Activated CD4-positive, alpha-beta memory T cell treated with anti-CD3 and anti-CD28 coated beads for 36 hours (primary cell): ENCODE measurements at regions not wholly inside any gene's neighbourhood (a gene's known extent, or its start where the extent isn't known, plus 50 kb on each side); places are given as distances from the start of the nearest gene placed in this dataset.

ENCODE experiments used
- CTCF ChIA-PET: fragments of 350-600 bp; sonication (Branson Sonifier 250); formaldehyde crosslinking; loops from one replicate; lab custom pipeline; 2021; ENCODE audit warnings: antibody characterized with exemption, inconsistent platforms; lab: Charles Lee
- POLR2A ChIA-PET: fragments of 350-600 bp; sonication (Branson Sonifier 250); formaldehyde crosslinking; loops from one replicate; lab custom pipeline; 2021; ENCODE audit warnings: antibody characterized with exemption; lab: Charles Lee
- DNase-seq: peaks from one replicate; pipeline ENCODE4 v3.0.0-alpha.2; 2020
- H3K27ac Mint-ChIP-seq: one replicate; pipeline ENCODE4 v1.8.0; 2021; ENCODE audit warnings: mixed read lengths
- H3K27me3 Mint-ChIP-seq: one replicate; pipeline ENCODE4 v1.8.0; 2021; ENCODE audit warnings: mixed read lengths
- H3K36me3 Mint-ChIP-seq: one replicate; pipeline ENCODE4 v1.8.0; 2021; ENCODE audit warnings: mixed read lengths
- H3K4me1 Mint-ChIP-seq: one replicate; pipeline ENCODE4 v1.8.0; 2021; ENCODE audit warnings: low read depth, mixed read lengths
- H3K4me3 Mint-ChIP-seq: one replicate; pipeline ENCODE4 v1.8.0; 2021; ENCODE audit warnings: mild to moderate bottlenecking, mixed read lengths
- H3K9me3 Mint-ChIP-seq: one replicate; pipeline ENCODE4 v1.8.0; 2021; ENCODE audit warnings: mixed read lengths
- intact Hi-C: fragments of 100-400 bp; cut with micrococcal nuclease; formaldehyde crosslinking; loops from one replicate; pipeline ENCODE4 v1.15.1; 2023

DNA sequence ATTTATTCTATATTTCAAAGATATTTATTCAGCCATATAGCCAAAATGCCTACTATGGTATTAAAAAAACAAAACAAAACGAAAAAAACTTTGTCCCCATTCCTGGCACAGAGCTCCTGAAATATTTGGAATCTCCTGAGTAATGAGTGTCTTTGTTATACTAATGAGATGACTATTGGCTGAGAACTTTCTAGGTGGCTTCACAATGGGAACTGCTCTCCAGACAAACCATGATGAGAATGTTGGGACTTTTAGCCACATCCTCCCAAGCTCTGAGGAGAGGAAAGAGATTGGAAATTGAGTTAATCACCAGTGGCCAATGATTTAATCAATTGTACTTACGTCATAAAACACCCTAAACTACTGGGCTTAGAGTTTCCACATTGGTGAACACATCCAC, 631.8 kb upstream of the SETBP1 start:
- peaks cover 5% of the 10 kb centered on the region for H3K9me3 Mint-ChIP-seq
- no peak for DNase-seq
- H3K36me3 Mint-ChIP-seq: no peaks in the 10 kb centered on the region
- no peak overlapping the region for H3K27ac Mint-ChIP-seq
- no peaks in the 10 kb centered on the region for H3K27me3 Mint-ChIP-seq
- no peaks in the 10 kb centered on the region for H3K4me1 Mint-ChIP-seq
- ChIA-PET POLR2A (no interaction called here), CTCF (no interaction called here)
- intact Hi-C loops: no loop called here
- no peak overlapping the region for H3K4me3 Mint-ChIP-seq

GRCh38 chr18:44051026-44051425, 629.7 kb upstream of the SETBP1 start:
- no peak overlapping the region for H3K27ac Mint-ChIP-seq
- H3K36me3 Mint-ChIP-seq: no peaks in the 10 kb centered on the region
- no peak for DNase-seq
- H3K4me3 Mint-ChIP-seq: no peak overlapping the region
- H3K9me3 Mint-ChIP-seq: peaks cover 5% of the 10 kb centered on the region
- POLR2A ChIA-PET: no interaction called here
- no peaks in the 10 kb centered on the region for H3K4me1 Mint-ChIP-seq
- H3K27me3 Mint-ChIP-seq: no peaks in the 10 kb centered on the region
- CTCF ChIA-PET: no interaction called here
- intact Hi-C loops: no loop called here

- no peak overlapping the region for H3K27ac Mint-ChIP-seq
- no peaks in the 10 kb centered on the region for H3K9me3 Mint-ChIP-seq
- DNase-seq: no peak
- ChIA-PET POLR2A (no interaction called here), CTCF (no interaction called here)
- no peak overlapping the region for H3K4me3 Mint-ChIP-seq
- no peaks in the 10 kb centered on the region for H3K4me1 Mint-ChIP-seq
- intact Hi-C loops: no loop called here
- no peaks in the 10 kb centered on the region for H3K27me3 Mint-ChIP-seq
- H3K36me3 Mint-ChIP-seq: no peaks in the 10 kb centered on the region
These were observed 626.2 kb upstream of the SETBP1 start for GRCh38 chr18:44054514-44054913.

DNA sequence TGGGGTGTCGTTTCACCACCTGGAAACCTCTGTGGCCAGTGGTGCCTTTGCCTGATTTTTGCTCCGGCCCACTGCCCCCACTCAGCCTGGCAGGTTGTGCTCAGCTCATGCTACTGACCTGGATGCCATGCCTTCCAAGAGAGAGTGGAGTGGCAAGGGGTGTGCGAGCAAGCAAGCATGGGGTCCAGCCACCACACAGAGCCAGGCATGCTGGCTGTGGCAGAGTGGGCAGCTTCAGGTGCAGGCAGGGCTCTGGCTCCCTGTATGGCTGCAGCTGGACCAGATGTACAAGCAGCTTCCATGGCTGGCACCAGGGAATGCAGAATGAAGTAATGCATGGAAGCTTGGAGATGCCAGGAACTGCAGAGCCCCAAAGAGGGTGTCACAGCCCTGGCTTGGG, 620.5 kb upstream of the SETBP1 start:
- no peaks in the 10 kb centered on the region for H3K36me3 Mint-ChIP-seq
- CTCF ChIA-PET: no interaction called here

GRCh38 chr18:44061438-44061837, 619.2 kb upstream of the SETBP1 start:
- Mint-ChIP-seq H3K4me3 (no peak overlapping the region), H3K27me3 (no peaks in the 10 kb centered on the region), H3K36me3 (no peaks in the 10 kb centered on the region), H3K4me1 (no peaks in the 10 kb centered on the region), H3K27ac (no peak overlapping the region), H3K9me3 (no peaks in the 10 kb centered on the region)
- ChIA-PET POLR2A (no interaction called here), CTCF (no interaction called here)
- intact Hi-C loops: no loop called here
- no peak for DNase-seq

More for the DNA sequence above, 620.5 kb upstream of the SETBP1 start:
- POLR2A ChIA-PET: no interaction called here
- intact Hi-C loops: no loop called here
- Mint-ChIP-seq H3K4me3 (no peak overlapping the region), H3K27ac (no peak overlapping the region), H3K27me3 (no peaks in the 10 kb centered on the region), H3K4me1 (no peaks in the 10 kb centered on the region), H3K9me3 (no peaks in the 10 kb centered on the region)
- no peak for DNase-seq

DNA sequence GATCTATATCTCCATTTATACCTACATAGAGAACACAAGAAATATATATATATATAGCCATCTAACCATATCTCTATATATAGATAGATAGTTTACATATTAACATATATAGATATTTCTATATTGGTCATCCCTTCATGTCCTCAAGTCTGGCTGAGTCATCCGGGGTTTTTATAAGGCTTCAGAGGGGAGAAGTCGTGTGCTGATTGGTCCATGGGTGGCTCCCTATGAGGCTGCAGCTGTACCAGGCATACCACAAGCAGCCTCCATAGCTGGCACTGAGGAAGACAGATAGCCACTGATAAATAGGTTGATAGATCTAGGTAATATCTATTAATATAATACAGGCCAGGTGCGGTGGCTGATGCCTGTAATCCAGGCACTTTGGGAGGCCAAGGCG, 618.3 kb upstream of the SETBP1 start:
- no peaks in the 10 kb centered on the region for H3K4me1 Mint-ChIP-seq
- ChIA-PET POLR2A (no interaction called here), CTCF (no interaction called here)
- DNase-seq: no peak
- H3K36me3 Mint-ChIP-seq: no peaks in the 10 kb centered on the region
- intact Hi-C loops: no loop called here
- H3K9me3 Mint-ChIP-seq: no peaks in the 10 kb centered on the region
- H3K27ac Mint-ChIP-seq: no peak overlapping the region
- no peak overlapping the region for H3K4me3 Mint-ChIP-seq
- no peaks in the 10 kb centered on the region for H3K27me3 Mint-ChIP-seq

- CTCF ChIA-PET: no interaction called here
- Mint-ChIP-seq H3K9me3 (no peaks in the 10 kb centered on the region), H3K27me3 (no peaks in the 10 kb centered on the region), H3K4me1 (no peaks in the 10 kb centered on the region), H3K36me3 (no peaks in the 10 kb centered on the region), H3K27ac (no peak overlapping the region), H3K4me3 (no peak overlapping the region)
- intact Hi-C loops: no loop called here
- POLR2A ChIA-PET: no interaction called here
- no peak for DNase-seq
These were observed 615.5 kb upstream of the SETBP1 start for GRCh38 chr18:44065206-44065605.

GRCh38 chr18:44066541-44066940, 614.1 kb upstream of the SETBP1 start:
- Mint-ChIP-seq H3K27ac (no peak overlapping the region), H3K27me3 (no peaks in the 10 kb centered on the region), H3K4me1 (no peaks in the 10 kb centered on the region), H3K4me3 (no peak overlapping the region), H3K36me3 (no peaks in the 10 kb centered on the region), H3K9me3 (no peaks in the 10 kb centered on the region)
- no peak for DNase-seq
- intact Hi-C loops: no loop called here
- CTCF ChIA-PET: no interaction called here
- POLR2A ChIA-PET: no interaction called here

DNA sequence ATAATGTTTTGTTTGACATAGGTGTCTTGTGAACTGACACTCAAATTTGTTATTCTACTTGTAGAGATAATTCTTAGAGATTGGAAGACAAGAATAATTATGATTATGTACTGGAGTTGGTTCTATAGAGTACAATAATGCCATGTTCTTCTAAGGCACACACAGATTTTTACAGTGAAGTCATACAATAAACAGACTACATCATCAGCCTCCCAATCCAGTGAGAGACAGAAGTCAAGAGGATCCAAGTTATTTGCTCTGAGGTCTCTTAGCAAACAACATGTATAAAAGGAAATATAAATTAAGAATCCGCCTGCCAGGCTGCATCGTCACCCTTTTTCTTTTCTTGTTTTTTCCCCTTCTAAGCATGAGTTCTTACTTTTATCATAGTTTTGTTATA, 613.5 kb upstream of the SETBP1 start:
- no peak for DNase-seq
- ChIA-PET POLR2A (no interaction called here), CTCF (no interaction called here)
- intact Hi-C loops: no loop called here
- Mint-ChIP-seq H3K36me3 (no peaks in the 10 kb centered on the region), H3K4me1 (no peaks in the 10 kb centered on the region), H3K4me3 (no peak overlapping the region), H3K9me3 (no peaks in the 10 kb centered on the region), H3K27me3 (no peaks in the 10 kb centered on the region), H3K27ac (no peak overlapping the region)

- Mint-ChIP-seq H3K4me3 (no peak overlapping the region), H3K36me3 (no peaks in the 10 kb centered on the region), H3K4me1 (no peaks in the 10 kb centered on the region), H3K27ac (no peak overlapping the region), H3K9me3 (no peaks in the 10 kb centered on the region), H3K27me3 (no peaks in the 10 kb centered on the region)
- CTCF ChIA-PET: no interaction called here
- intact Hi-C loops: no loop called here
- DNase-seq: no peak
- POLR2A ChIA-PET: no interaction called here
These were observed 605.6 kb upstream of the SETBP1 start for GRCh38 chr18:44075038-44075437.

- intact Hi-C loops: no loop called here
- Mint-ChIP-seq H3K27ac (no peak overlapping the region), H3K36me3 (no peaks in the 10 kb centered on the region), H3K9me3 (no peaks in the 10 kb centered on the region), H3K4me3 (no peak overlapping the region), H3K4me1 (no peaks in the 10 kb centered on the region), H3K27me3 (no peaks in the 10 kb centered on the region)
- ChIA-PET CTCF (no interaction called here), POLR2A (no interaction called here)
- DNase-seq: no peak
These were observed 601.1 kb upstream of the SETBP1 start for GRCh38 chr18:44079606-44080005.

- H3K9me3 Mint-ChIP-seq: no peaks in the 10 kb centered on the region
- no peak overlapping the region for H3K27ac Mint-ChIP-seq
- ChIA-PET POLR2A (no interaction called here), CTCF (no interaction called here)
- no peaks in the 10 kb centered on the region for H3K4me1 Mint-ChIP-seq
- no peaks in the 10 kb centered on the region for H3K27me3 Mint-ChIP-seq
- H3K4me3 Mint-ChIP-seq: no peak overlapping the region
- H3K36me3 Mint-ChIP-seq: no peaks in the 10 kb centered on the region
- no peak for DNase-seq
- intact Hi-C loops: no loop called here
These were observed 600.6 kb upstream of the SETBP1 start for GRCh38 chr18:44080054-44080453.

DNA sequence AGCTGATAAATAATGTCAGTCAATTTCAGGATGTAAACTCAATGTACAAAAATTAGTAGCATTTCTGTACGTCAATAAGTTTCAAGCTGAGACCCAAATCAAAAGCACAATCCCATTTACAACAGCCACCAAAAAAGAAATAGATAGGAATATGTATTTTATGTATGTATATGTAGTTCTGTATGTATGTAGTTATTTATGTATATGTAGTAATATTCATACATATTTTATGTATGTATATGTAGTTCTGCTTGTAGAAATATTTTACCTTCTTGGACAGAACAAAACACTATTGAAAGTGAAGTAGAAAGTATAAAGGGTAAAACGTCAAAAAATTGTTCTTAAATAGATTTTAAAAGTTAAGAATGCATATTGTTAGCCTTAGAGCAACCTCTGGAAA, 591.0 kb upstream of the SETBP1 start:
- Mint-ChIP-seq H3K9me3 (peaks cover 2% of the 10 kb centered on the region), H3K27me3 (no peaks in the 10 kb centered on the region), H3K27ac (no peak overlapping the region), H3K36me3 (no peaks in the 10 kb centered on the region), H3K4me3 (no peak overlapping the region), H3K4me1 (no peaks in the 10 kb centered on the region)
- ChIA-PET POLR2A (no interaction called here), CTCF (no interaction called here)
- DNase-seq: no peak
- intact Hi-C loops: no loop called here

GRCh38 chr18:44090453-44090852, 590.2 kb upstream of the SETBP1 start:
- no peak overlapping the region for H3K4me3 Mint-ChIP-seq
- ChIA-PET POLR2A (no interaction called here), CTCF (no interaction called here)
- peaks cover 9% of the 10 kb centered on the region for H3K9me3 Mint-ChIP-seq
- H3K27me3 Mint-ChIP-seq: no peaks in the 10 kb centered on the region
- no peaks in the 10 kb centered on the region for H3K4me1 Mint-ChIP-seq
- intact Hi-C loops: no loop called here
- no peak for DNase-seq
- no peak overlapping the region for H3K27ac Mint-ChIP-seq
- H3K36me3 Mint-ChIP-seq: no peaks in the 10 kb centered on the region
